NCI-H446 (cell line): ENCODE measurements at regions not wholly inside any gene's neighbourhood (a gene's known extent, or its start where the extent isn't known, plus 50 kb on each side); places are given as distances from the start of the nearest gene placed in this dataset.

ENCODE experiments used
- DNase-seq, 2 experiments: peaks; one replicate each; lab custom pipeline; 2025; lab: John Stamatoyannopoulos, UW

- DNase-seq, result no peak
These were observed 258.9 kb downstream of the METTL4 start for GRCh38 chr18:2312440-2312839.

- DNase-seq, result no peak
These were observed 258.0 kb downstream of the METTL4 start for GRCh38 chr18:2313332-2313731.

- no peak for DNase-seq
These were observed 255.1 kb downstream of the METTL4 start for GRCh38 chr18:2316082-2316750.

- DNase-seq, result no peak
These were observed 254.3 kb downstream of the METTL4 start for GRCh38 chr18:2316751-2317696.

GRCh38 chr18:2324459-2324858 lies 246.8 kb downstream of the METTL4 start:
- no peak for DNase-seq

- DNase-seq, result no peak
These were observed 245.9 kb downstream of the METTL4 start for GRCh38 chr18:2325308-2325849.

GRCh38 chr18:2325933-2326332 lies 245.4 kb downstream of the METTL4 start:
- DNase-seq, result no peak

GRCh38 chr18:2326999-2327398 lies 244.3 kb downstream of the METTL4 start:
- no peak for DNase-seq

GRCh38 chr18:2330764-2331163 lies 240.5 kb downstream of the METTL4 start:
- DNase-seq, result no peak

GRCh38 chr18:2331491-2331890 lies 239.8 kb downstream of the METTL4 start:
- no peak for DNase-seq

GRCh38 chr18:2336690-2337392 lies 234.5 kb downstream of the METTL4 start:
- DNase-seq, result no peak

GRCh38 chr18:2337552-2338141 lies 233.7 kb downstream of the METTL4 start:
- DNase-seq, result peak in 1 of 2 experiments; percentile 37

- DNase-seq, result no peak
These were observed 232.7 kb downstream of the METTL4 start for GRCh38 chr18:2338601-2339000.

- no peak for DNase-seq
These were observed 231.0 kb downstream of the METTL4 start for GRCh38 chr18:2340335-2340734.

- DNase-seq, result no peak
These were observed 223.3 kb downstream of the METTL4 start for GRCh38 chr18:2348003-2348402.

GRCh38 chr18:2351126-2351850 lies 220.0 kb downstream of the METTL4 start:
- DNase-seq, result no peak

GRCh38 chr18:2354292-2354691 lies 217.0 kb downstream of the METTL4 start:
- DNase-seq, result no peak

GRCh38 chr18:2356906-2357305 lies 214.4 kb downstream of the METTL4 start:
- DNase-seq, result no peak

- no peak for DNase-seq
These were observed 210.4 kb downstream of the METTL4 start for GRCh38 chr18:2360861-2361260.

GRCh38 chr18:2368102-2368501 lies 203.2 kb downstream of the METTL4 start:
- no peak for DNase-seq

- DNase-seq, result no peak
These were observed 194.6 kb downstream of the METTL4 start for GRCh38 chr18:2376707-2377106.
